ENCODE measurements at regions not wholly inside any gene's neighbourhood (a gene's known extent, or its start where the extent isn't known, plus 50 kb on each side); places are given as distances from the start of the nearest gene placed in this dataset.

- DNase-seq (ENCODE audit: low read depth): no peak
- H3K4me3 ChIP-seq (ENCODE audit: low read depth, low read length): no peak overlapping the region
- TF ChIP-seq CTCF (IDR thresholded peaks at IDR 0.05; ENCODE audit: insufficient read depth, low read depth, low read length, missing control alignments): no peak
Observed at GRCh38 chr17:74061758-74062157, 141.7 kb upstream of the RPL38 start.

- TF ChIP-seq CTCF (IDR thresholded peaks at IDR 0.05; ENCODE audit: insufficient read depth, low read depth, low read length, missing control alignments): no peak
- no peak for DNase-seq (ENCODE audit: low read depth)
Observed at GRCh38 chr17:74062234-74062633, 141.2 kb upstream of the RPL38 start.

GRCh38 chr17:74063439-74063838, 140.0 kb upstream of the RPL38 start:
- no peak for TF ChIP-seq CTCF (IDR thresholded peaks at IDR 0.05; ENCODE audit: insufficient read depth, low read depth, low read length, missing control alignments)
- no peak overlapping the region for H3K4me3 ChIP-seq (ENCODE audit: low read depth, low read length)
- DNase-seq (ENCODE audit: low read depth): no peak

More at GRCh38 chr17:74062234-74062633, 141.2 kb upstream of the RPL38 start:
- H3K4me3 ChIP-seq (ENCODE audit: low read depth, low read length): no peak overlapping the region

GRCh38 chr17:74070374-74070773, 133.1 kb upstream of the RPL38 start:
- no peak for TF ChIP-seq CTCF (IDR thresholded peaks at IDR 0.05; ENCODE audit: insufficient read depth, low read depth, low read length, missing control alignments)
- no peak for DNase-seq (ENCODE audit: low read depth)
- no peak overlapping the region for H3K4me3 ChIP-seq (ENCODE audit: low read depth, low read length)

GRCh38 chr17:74070998-74071679, 132.3 kb upstream of the RPL38 start:
- H3K4me3 ChIP-seq (ENCODE audit: low read depth, low read length): no peak overlapping the region
- no peak for DNase-seq (ENCODE audit: low read depth)
- TF ChIP-seq CTCF (IDR thresholded peaks at IDR 0.05; ENCODE audit: insufficient read depth, low read depth, low read length, missing control alignments): no peak

GRCh38 chr17:74072340-74072739, 131.1 kb upstream of the RPL38 start:
- DNase-seq (ENCODE audit: low read depth): no peak
- H3K4me3 ChIP-seq (ENCODE audit: low read depth, low read length): no peak overlapping the region
- no peak for TF ChIP-seq CTCF (IDR thresholded peaks at IDR 0.05; ENCODE audit: insufficient read depth, low read depth, low read length, missing control alignments)

- H3K4me3 ChIP-seq (ENCODE audit: low read depth, low read length): no peak overlapping the region
- no peak for TF ChIP-seq CTCF (IDR thresholded peaks at IDR 0.05; ENCODE audit: insufficient read depth, low read depth, low read length, missing control alignments)
- no peak for DNase-seq (ENCODE audit: low read depth)
Observed at GRCh38 chr17:74076446-74076845, 127.0 kb upstream of the RPL38 start.

Data from GM12865 (cell line).